NCI-H1105 (cell line): ENCODE measurements at regions not wholly inside any gene's neighbourhood (a gene's known extent, or its start where the extent isn't known, plus 50 kb on each side); places are given as distances from the start of the nearest gene placed in this dataset.
"Not testable (repeated sequence)": the region's sequence is repeated elsewhere in the genome, so short reads cannot be mapped to it uniquely, and the experiment has no call there.

ENCODE experiments used
- DNase-seq: peaks from one replicate; lab custom pipeline; 2025; lab: John Stamatoyannopoulos, UW

- no peak for DNase-seq
Measured at GRCh38 chr11:129700701-129701100, 114.9 kb upstream of the TMEM45B start.

- DNase-seq, result no peak
Measured at GRCh38 chr11:129701706-129702105, 113.9 kb upstream of the TMEM45B start.

- DNase-seq, result no peak
Measured at GRCh38 chr11:129702410-129703398, 112.9 kb upstream of the TMEM45B start.

- DNase-seq, result peak; percentile 73
Measured at GRCh38 chr11:129703846-129704245, 111.8 kb upstream of the TMEM45B start.

GRCh38 chr11:129704831-129705230 is 110.8 kb upstream of the TMEM45B start:
- DNase-seq, result no peak

GRCh38 chr11:129705341-129705740 is 110.3 kb upstream of the TMEM45B start:
- DNase-seq, result no peak

- DNase-seq, result no peak
Measured at GRCh38 chr11:129705933-129706332, 109.7 kb upstream of the TMEM45B start.

GRCh38 chr11:129709801-129710398 is 105.7 kb upstream of the TMEM45B start:
- no peak for DNase-seq

- no peak for DNase-seq
Measured at GRCh38 chr11:129710423-129710822, 105.2 kb upstream of the TMEM45B start.

- no peak for DNase-seq
Measured at GRCh38 chr11:129711760-129712159, 103.9 kb upstream of the TMEM45B start.

GRCh38 chr11:129712486-129713240 is 103.0 kb upstream of the TMEM45B start:
- not testable (repeated sequence) for DNase-seq

GRCh38 chr11:129719037-129719436 is 96.6 kb upstream of the TMEM45B start:
- DNase-seq, result no peak

GRCh38 chr11:129720156-129720555 is 95.5 kb upstream of the TMEM45B start:
- no peak for DNase-seq

GRCh38 chr11:129720994-129721393 is 94.7 kb upstream of the TMEM45B start:
- no peak for DNase-seq

- no peak for DNase-seq
Measured at GRCh38 chr11:129721685-129722084, 94.0 kb upstream of the TMEM45B start.

GRCh38 chr11:129722529-129722928 is 93.1 kb upstream of the TMEM45B start:
- no peak for DNase-seq

- DNase-seq, result no peak
Measured at GRCh38 chr11:129723146-129723760, 92.4 kb upstream of the TMEM45B start.

GRCh38 chr11:129723761-129724162 is 91.9 kb upstream of the TMEM45B start:
- no peak for DNase-seq

GRCh38 chr11:129724866-129725265 is 90.8 kb upstream of the TMEM45B start:
- DNase-seq, result no peak

- DNase-seq, result no peak
Measured at GRCh38 chr11:129726179-129726578, 89.5 kb upstream of the TMEM45B start.

GRCh38 chr11:129728581-129728980 is 87.1 kb upstream of the TMEM45B start:
- DNase-seq, result peak; percentile 100

GRCh38 chr11:129729216-129729615 is 86.4 kb upstream of the TMEM45B start:
- DNase-seq, result no peak
